ENCODE measurements at regions not wholly inside any gene's neighbourhood (a gene's known extent, or its start where the extent isn't known, plus 50 kb on each side); places are given as distances from the start of the nearest gene placed in this dataset.

- TF ChIP-seq, protein P1, sequence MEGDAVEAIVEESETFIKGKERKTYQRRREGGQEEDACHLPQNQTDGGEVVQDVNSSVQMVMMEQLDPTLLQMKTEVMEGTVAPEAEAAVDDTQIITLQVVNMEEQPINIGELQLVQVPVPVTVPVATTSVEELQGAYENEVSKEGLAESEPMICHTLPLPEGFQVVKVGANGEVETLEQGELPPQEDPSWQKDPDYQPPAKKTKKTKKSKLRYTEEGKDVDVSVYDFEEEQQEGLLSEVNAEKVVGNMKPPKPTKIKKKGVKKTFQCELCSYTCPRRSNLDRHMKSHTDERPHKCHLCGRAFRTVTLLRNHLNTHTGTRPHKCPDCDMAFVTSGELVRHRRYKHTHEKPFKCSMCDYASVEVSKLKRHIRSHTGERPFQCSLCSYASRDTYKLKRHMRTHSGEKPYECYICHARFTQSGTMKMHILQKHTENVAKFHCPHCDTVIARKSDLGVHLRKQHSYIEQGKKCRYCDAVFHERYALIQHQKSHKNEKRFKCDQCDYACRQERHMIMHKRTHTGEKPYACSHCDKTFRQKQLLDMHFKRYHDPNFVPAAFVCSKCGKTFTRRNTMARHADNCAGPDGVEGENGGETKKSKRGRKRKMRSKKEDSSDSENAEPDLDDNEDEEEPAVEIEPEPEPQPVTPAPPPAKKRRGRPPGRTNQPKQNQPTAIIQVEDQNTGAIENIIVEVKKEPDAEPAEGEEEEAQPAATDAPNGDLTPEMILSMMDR (IDR thresholded peaks at IDR 0.05; ENCODE audit: partially characterized antibody, unreplicated experiment): no peak
- DNase-seq: no peak
- Mint-ChIP-seq H3K9me3 (ENCODE audit: unreplicated experiment) (no peaks in the 10 kb centered on the region), H3K27ac (ENCODE audit: unreplicated experiment) (no peak overlapping the region), H3K4me3 (ENCODE audit: unreplicated experiment) (no peak overlapping the region), H3K27me3 (ENCODE audit: unreplicated experiment) (no peaks in the 10 kb centered on the region), H3K36me3 (ENCODE audit: unreplicated experiment) (no peaks in the 10 kb centered on the region), H3K4me1 (ENCODE audit: low read depth, unreplicated experiment) (peaks cover 31% of the 10 kb centered on the region)
Observed at GRCh38 chr1:183736343-183736742, 68.6 kb upstream of the RGL1 start.

DNA sequence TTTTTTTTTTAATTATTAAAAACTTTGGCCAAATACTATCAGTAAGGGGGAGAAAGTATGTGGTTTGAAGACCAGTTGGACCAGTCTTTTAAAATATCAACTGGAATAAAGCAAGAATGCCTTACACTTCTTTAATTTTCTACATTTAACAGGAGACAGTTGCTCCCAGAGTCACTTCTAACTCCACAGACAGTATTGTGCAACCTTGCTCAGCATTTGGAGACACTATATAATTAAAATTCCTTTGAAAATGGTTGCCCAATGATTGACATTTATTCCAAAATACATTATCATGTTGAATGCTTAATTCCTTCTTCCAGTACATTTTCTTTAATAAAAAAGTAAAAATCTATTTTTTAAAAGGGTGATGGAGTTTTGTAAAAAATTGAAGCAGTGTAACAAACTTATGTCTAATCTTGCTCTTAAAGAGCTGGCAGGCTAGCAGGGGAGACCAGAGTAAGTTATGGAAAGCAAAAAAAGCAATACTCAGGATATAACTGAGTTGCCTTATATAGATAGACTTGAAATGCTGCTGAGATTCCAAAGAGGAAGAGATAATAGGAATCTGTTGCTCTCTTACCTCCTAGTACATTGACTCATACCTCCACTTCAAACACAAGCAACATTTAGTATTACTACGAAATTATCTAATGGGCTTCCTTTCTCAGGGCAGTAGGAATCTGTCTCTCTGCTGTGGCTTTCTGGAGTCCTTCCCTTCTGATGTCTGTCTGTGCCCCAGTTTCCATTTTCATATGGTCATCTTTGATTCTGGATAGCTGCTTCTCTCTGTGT, 69.7 kb upstream of the RGL1 start:
- H3K27ac Mint-ChIP-seq (ENCODE audit: unreplicated experiment): peak overlapping the region; percentile 83
- H3K9me3 Mint-ChIP-seq (ENCODE audit: unreplicated experiment): no peaks in the 10 kb centered on the region
- H3K27me3 Mint-ChIP-seq (ENCODE audit: unreplicated experiment): no peaks in the 10 kb centered on the region
- TF ChIP-seq, protein P1 (IDR thresholded peaks at IDR 0.05; ENCODE audit: partially characterized antibody, unreplicated experiment): no peak
- H3K36me3 Mint-ChIP-seq (ENCODE audit: unreplicated experiment): no peaks in the 10 kb centered on the region
- H3K4me3 Mint-ChIP-seq (ENCODE audit: unreplicated experiment): no peak overlapping the region
- no peak for DNase-seq
- peaks cover 31% of the 10 kb centered on the region for H3K4me1 Mint-ChIP-seq (ENCODE audit: low read depth, unreplicated experiment)

DNA sequence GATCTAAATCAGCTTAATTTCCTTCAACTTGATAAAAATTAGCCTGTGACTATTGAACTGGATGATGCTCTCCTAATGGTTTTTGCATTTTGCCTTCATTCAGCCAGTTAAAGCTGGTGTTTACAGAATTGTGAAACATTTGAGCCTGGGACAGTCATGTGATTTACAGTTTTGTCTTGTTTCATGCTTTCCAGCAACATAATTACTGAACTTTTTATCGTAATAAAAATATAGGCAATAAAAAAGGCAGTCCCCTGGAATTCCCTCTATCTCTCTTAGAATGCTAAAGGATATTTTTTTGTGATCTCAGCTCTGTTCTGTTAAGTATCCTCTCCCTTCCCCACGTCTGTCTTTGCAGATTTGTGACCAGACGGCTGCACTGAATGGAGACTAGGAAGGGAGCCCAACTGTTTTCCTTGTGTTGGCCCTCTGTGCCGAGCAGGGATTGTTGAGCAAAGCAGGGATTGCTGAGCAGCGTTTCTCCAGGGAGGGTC, 70.3 kb upstream of the RGL1 start:
- DNase-seq: peak; percentile 29

GRCh38 chr1:183733715-183734114, 71.2 kb upstream of the RGL1 start:
- H3K9me3 Mint-ChIP-seq (ENCODE audit: unreplicated experiment): no peaks in the 10 kb centered on the region
- DNase-seq: no peak
- TF ChIP-seq, protein P1 (IDR thresholded peaks at IDR 0.05; ENCODE audit: partially characterized antibody, unreplicated experiment): no peak

More for the DNA sequence above, 70.3 kb upstream of the RGL1 start:
- peaks cover 28% of the 10 kb centered on the region for H3K4me1 Mint-ChIP-seq (ENCODE audit: low read depth, unreplicated experiment)
- no peaks in the 10 kb centered on the region for H3K27me3 Mint-ChIP-seq (ENCODE audit: unreplicated experiment)
- H3K4me3 Mint-ChIP-seq (ENCODE audit: unreplicated experiment): peak overlapping the region; percentile 27
- no peaks in the 10 kb centered on the region for H3K9me3 Mint-ChIP-seq (ENCODE audit: unreplicated experiment)
- peak overlapping the region; percentile 83 for H3K27ac Mint-ChIP-seq (ENCODE audit: unreplicated experiment)
- H3K36me3 Mint-ChIP-seq (ENCODE audit: unreplicated experiment): no peaks in the 10 kb centered on the region
- TF ChIP-seq, protein P1 (IDR thresholded peaks at IDR 0.05; ENCODE audit: partially characterized antibody, unreplicated experiment): no peak

GRCh38 chr1:183732236-183732880, 72.6 kb upstream of the RGL1 start:
- Mint-ChIP-seq H3K36me3 (ENCODE audit: unreplicated experiment) (no peaks in the 10 kb centered on the region), H3K9me3 (ENCODE audit: unreplicated experiment) (no peaks in the 10 kb centered on the region), H3K27me3 (ENCODE audit: unreplicated experiment) (no peaks in the 10 kb centered on the region), H3K4me3 (ENCODE audit: unreplicated experiment) (no peak overlapping the region), H3K4me1 (ENCODE audit: low read depth, unreplicated experiment) (peaks cover 28% of the 10 kb centered on the region), H3K27ac (ENCODE audit: unreplicated experiment) (no peak overlapping the region)
- DNase-seq: no peak
- TF ChIP-seq, protein P1 (IDR thresholded peaks at IDR 0.05; ENCODE audit: partially characterized antibody, unreplicated experiment): no peak

More at GRCh38 chr1:183733715-183734114, 71.2 kb upstream of the RGL1 start:
- Mint-ChIP-seq H3K4me1 (ENCODE audit: low read depth, unreplicated experiment) (peaks cover 28% of the 10 kb centered on the region), H3K4me3 (ENCODE audit: unreplicated experiment) (peak overlapping the region; percentile 3), H3K27me3 (ENCODE audit: unreplicated experiment) (no peaks in the 10 kb centered on the region), H3K36me3 (ENCODE audit: unreplicated experiment) (no peaks in the 10 kb centered on the region), H3K27ac (ENCODE audit: unreplicated experiment) (peak overlapping the region; percentile 6)

Measured in glutamatergic neuron (in vitro differentiated cells).